H1 (cell line): ENCODE measurements at regions not wholly inside any gene's neighbourhood (a gene's known extent, or its start where the extent isn't known, plus 50 kb on each side); places are given as distances from the start of the nearest gene placed in this dataset.
"Not testable (repeated sequence)": the region's sequence is repeated elsewhere in the genome, so short reads cannot be mapped to it uniquely, and the experiment has no call there.

ENCODE experiments used
- CTCF ChIA-PET: fragments of 300-600 bp; sonication (Branson Sonifier 250); formaldehyde crosslinking; loops from one replicate; lab custom pipeline; 2021; ENCODE audit not compliant: partially characterized antibody; lab: Charles Lee
- POLR2A ChIA-PET: fragments of 300-600 bp; sonication (Branson Sonifier 250); formaldehyde crosslinking; loops from one replicate; lab custom pipeline; 2021; ENCODE audit warnings: inconsistent platforms; ENCODE audit not compliant: partially characterized antibody; lab: Charles Lee
- DNase-seq, 2 experiments: peaks; one replicate each; pipeline versions ENCODE4 v3.0.0 to v3.0.0-alpha.2; 2010 to 2022; ENCODE audit warnings: low spot score in 2 of 2, low read depth in 1 of 2, mixed read lengths in 1 of 2
- FAIRE-seq: peaks from 2 replicates; lab custom pipeline; 2011; peaks lifted over from hg19 to GRCh38; lab: Jason Lieb, UNC
- H2AFZ ChIP-seq: 2 replicates; pipeline ENCODE4 v1.8.1; 2012; ENCODE audit warnings: low read length, inconsistent platforms
- H2AK5ac ChIP-seq: 2 replicates; pipeline ENCODE4 v1.6.1; 2013; ENCODE audit warnings: low read depth, low read length
- H2BK120ac ChIP-seq: replicated peaks from 2 replicates; pipeline ENCODE3; 2013; ENCODE audit warnings: low read depth, low read length, inconsistent platforms
- H2BK12ac ChIP-seq: 2 replicates; pipeline ENCODE4 v1.6.1; 2013; ENCODE audit warnings: low read depth, low read length
- H2BK15ac ChIP-seq: 2 replicates; pipeline ENCODE4 v1.6.1; 2013; ENCODE audit warnings: low read length
- H2BK20ac ChIP-seq: 2 replicates; pipeline ENCODE4 v1.6.1; 2013; ENCODE audit warnings: low read length
- H2BK5ac ChIP-seq: 2 replicates; pipeline ENCODE4 v1.6.1; 2013; ENCODE audit warnings: low read depth, low read length
- H3K14ac ChIP-seq: 2 replicates; pipeline ENCODE4 v1.6.1; 2013; ENCODE audit warnings: inconsistent platforms; ENCODE audit not compliant: insufficient read length
- H3K18ac ChIP-seq: 2 replicates; pipeline ENCODE4 v1.6.1; 2013; ENCODE audit warnings: low read length; ENCODE audit errors: extremely low read depth
- H3K23ac ChIP-seq: 2 replicates; pipeline ENCODE4 v1.6.1; 2013; ENCODE audit warnings: inconsistent platforms; ENCODE audit not compliant: insufficient read length
- H3K23me2 ChIP-seq: 2 replicates; pipeline ENCODE4 v1.6.1; 2013; ENCODE audit warnings: low read depth, low read length
- H3K27ac ChIP-seq: 2 replicates; pipeline ENCODE4 v1.6.1; 2011; ENCODE audit warnings: low read depth, low read length, inconsistent platforms
- H3K27me3 ChIP-seq, 4 experiments: replicated peaks in 1 of 4; 1 replicate in 1 of 4; 2 replicates in 3 of 4; pipeline versions ENCODE4 v1.6.1 to v1.8.1; 2011 to 2013; ENCODE audit warnings: low read length in 3 of 4, mild to moderate bottlenecking in 3 of 4, inconsistent platforms in 2 of 4, mixed read lengths in 2 of 4, moderate library complexity in 1 of 4; ENCODE audit not compliant: control insufficient read depth in 3 of 4, insufficient read depth in 3 of 4; ENCODE audit errors: extremely low read depth in 1 of 4
- H3K36me3 ChIP-seq, 4 experiments: 2 replicates each; pipeline versions ENCODE4 v1.6.1 to v1.8.1; 2011 to 2013; ENCODE audit warnings: mild to moderate bottlenecking in 4 of 4, low read length in 3 of 4, moderate library complexity in 2 of 4, control low read depth in 1 of 4, inconsistent platforms in 1 of 4; ENCODE audit not compliant: insufficient read depth in 4 of 4, control insufficient read depth in 2 of 4
- H3K4ac ChIP-seq: replicated peaks from 2 replicates; pipeline ENCODE3; 2013; ENCODE audit warnings: low read length, low read depth, mixed read lengths, inconsistent platforms; ENCODE audit not compliant: insufficient read length
- H3K4me1 ChIP-seq, 4 experiments: replicated peaks in 1 of 4; 1 replicate in 1 of 4; 2 replicates in 3 of 4; pipeline versions ENCODE4 v1.6.1 to v1.8.1; 2011 to 2013; ENCODE audit warnings: low read length in 3 of 4, inconsistent platforms in 2 of 4, mixed read lengths in 1 of 4; ENCODE audit not compliant: insufficient read depth in 4 of 4, control insufficient read depth in 3 of 4
- H3K4me2 ChIP-seq, 2 experiments: 2 replicates each; pipeline versions ENCODE4 v1.6.1 to v1.8.1; 2011 to 2013; ENCODE audit warnings: low read depth in 2 of 2, low read length in 2 of 2, control low read depth in 1 of 2, inconsistent platforms in 1 of 2, mild to moderate bottlenecking in 1 of 2; ENCODE audit not compliant: insufficient read depth in 1 of 2
- H3K4me3 ChIP-seq, 4 experiments: fragments of 200-600, 300-600 bp in 1 of 4; sonication (generic), shearing (Covaris generic), sonication (Bioruptor Twin) in 1 of 4; 2 replicates each; pipeline versions ENCODE4 v1.5.1 to v1.8.1; 2011 to 2016; ENCODE audit warnings: low read length in 4 of 4, low read depth in 3 of 4, control low read depth in 2 of 4, inconsistent platforms in 2 of 4, mild to moderate bottlenecking in 2 of 4, mixed read lengths in 1 of 4, moderate library complexity in 1 of 4; ENCODE audit not compliant: insufficient read depth in 2 of 4; ENCODE audit errors: extremely low read depth in 1 of 4
- H3K56ac ChIP-seq: replicated peaks from 2 replicates; pipeline ENCODE3; 2013; ENCODE audit warnings: low read depth, mild to moderate bottlenecking, mixed read lengths, low read length, inconsistent platforms; ENCODE audit not compliant: insufficient read length
- H3K79me1 ChIP-seq: 2 replicates; pipeline ENCODE4 v1.6.1; 2013; ENCODE audit warnings: low read depth, low read length, control low read depth
- H3K79me2 ChIP-seq, 2 experiments: 2 replicates each; pipeline versions ENCODE4 v1.6.1 to v1.8.1; 2012 to 2013; ENCODE audit warnings: low read length in 2 of 2, mild to moderate bottlenecking in 2 of 2, inconsistent platforms in 1 of 2; ENCODE audit not compliant: insufficient read depth in 2 of 2, control insufficient read depth in 1 of 2
- H3K9ac ChIP-seq, 4 experiments: replicated peaks in 1 of 4; 1 replicate in 1 of 4; 2 replicates in 3 of 4; pipeline versions ENCODE4 v1.6.1 to v1.8.1; 2011 to 2013; ENCODE audit warnings: low read depth in 3 of 4, low read length in 3 of 4, control low read depth in 2 of 4, mild to moderate bottlenecking in 2 of 4, moderate library complexity in 2 of 4, inconsistent platforms in 1 of 4; ENCODE audit errors: extremely low read depth in 1 of 4
- H3K9me3 ChIP-seq, 2 experiments: 2 replicates each; pipeline versions ENCODE4 v1.6.1 to v1.8.1; 2012 to 2013; ENCODE audit warnings: mild to moderate bottlenecking in 2 of 2, moderate library complexity in 2 of 2, control low read depth in 1 of 2, inconsistent platforms in 1 of 2, low read depth in 1 of 2, low read length in 1 of 2, mixed read lengths in 1 of 2; ENCODE audit not compliant: insufficient read depth in 2 of 2
- H4K20me1 ChIP-seq, 2 experiments: replicated peaks in 1 of 2; 2 replicates each; pipeline versions ENCODE3 to v1.8.1; 2011 to 2013; ENCODE audit warnings: inconsistent platforms in 2 of 2, low read length in 2 of 2, mild to moderate bottlenecking in 1 of 2; ENCODE audit not compliant: insufficient read depth in 2 of 2, control insufficient read depth in 1 of 2
- H4K5ac ChIP-seq: 2 replicates; pipeline ENCODE4 v1.6.1; 2013; ENCODE audit warnings: low read length, low read depth, mixed read lengths, inconsistent platforms; ENCODE audit not compliant: insufficient read length
- H4K8ac ChIP-seq: 2 replicates; pipeline ENCODE4 v1.8.0; 2013; ENCODE audit warnings: mild to moderate bottlenecking, moderate library complexity, low read length, inconsistent platforms; ENCODE audit not compliant: insufficient read depth; ENCODE audit errors: extremely low read depth
- H4K91ac ChIP-seq: replicated peaks from 2 replicates; pipeline ENCODE3; 2013; ENCODE audit warnings: low read length, mixed read lengths, inconsistent platforms; ENCODE audit not compliant: insufficient read length
- WGBS, 2 experiments: shearing (Covaris generic) in 1 of 2; methylation state at CpG; one replicate each; pipeline versions ENCODE4 v1.1.6 to v1.1.7; 2013 to 2015; ENCODE audit warnings: low lambda C conversion rate in 2 of 2, mixed read lengths in 2 of 2, inconsistent platforms in 1 of 2, low coverage in 1 of 2, missing lambda C conversion rate in 1 of 2; ENCODE audit not compliant: insufficient replicate concordance in 2 of 2, insufficient coverage in 1 of 2, insufficient read length in 1 of 2; ENCODE audit errors: extremely low coverage in 1 of 2, missing lambda C conversion rate in 1 of 2; 5-methylcytosine and 5-hydroxymethylcytosine counted together

- 93% methylated on average over 10 of the region's 10 CpGs; no CpG with 5 or more reads in 1 of the 2 experiments for WGBS, 2 experiments
- not testable (repeated sequence) for H4K5ac ChIP-seq, DNase-seq
Observed at GRCh38 chr4:72636866-72637265, 67.8 kb upstream of the ADAMTS3 start.

DNA sequence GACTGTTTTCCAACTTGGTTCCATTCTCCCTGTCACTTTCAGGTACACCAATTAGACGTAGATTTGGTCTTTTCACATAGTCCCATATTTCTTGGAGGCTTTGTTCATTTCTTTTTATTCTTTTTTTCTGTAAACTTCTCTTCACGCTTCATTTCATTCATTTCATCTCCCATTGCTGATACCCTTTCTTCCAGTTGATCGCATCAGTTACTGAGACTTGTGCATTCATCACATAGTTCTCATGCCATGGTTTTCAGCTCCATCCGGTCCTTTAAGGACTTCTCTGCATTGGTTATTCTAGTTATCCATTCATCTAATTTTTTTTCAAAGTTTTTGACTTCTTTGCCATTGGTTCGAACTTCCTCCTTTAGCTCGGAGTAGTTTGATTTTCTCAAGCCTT, 66.9 kb upstream of the ADAMTS3 start:
- not testable (repeated sequence) for FAIRE-seq

More at GRCh38 chr4:72636866-72637265, 67.8 kb upstream of the ADAMTS3 start:
- CTCF ChIA-PET, POLR2A ChIA-PET, H2BK15ac ChIP-seq, H2BK20ac ChIP-seq, H4K20me1 ChIP-seq, H2AK5ac ChIP-seq, H4K8ac ChIP-seq, H3K18ac ChIP-seq, H3K4me3 ChIP-seq, H2BK120ac ChIP-seq, H3K23me2 ChIP-seq, H3K4me1 ChIP-seq, H3K56ac ChIP-seq, FAIRE-seq, H2AFZ ChIP-seq, H3K23ac ChIP-seq, H3K4me2 ChIP-seq, H3K79me1 ChIP-seq, H3K14ac ChIP-seq, H2BK12ac ChIP-seq, H3K27me3 ChIP-seq, H3K36me3 ChIP-seq, H3K4ac ChIP-seq, H4K91ac ChIP-seq, H3K79me2 ChIP-seq, H3K27ac ChIP-seq, H2BK5ac ChIP-seq, H3K9ac ChIP-seq: not testable (repeated sequence)
- H3K9me3 ChIP-seq: peaks cover 13 to 21% of the 10 kb centered on the region in 2 experiments

More for the DNA sequence above, 66.9 kb upstream of the ADAMTS3 start:
- WGBS, 2 experiments: 94% methylated on average over 6 of the region's 6 CpGs; no CpG with 5 or more reads in 1 of the 2 experiments
- H3K27ac ChIP-seq, POLR2A ChIA-PET, H3K36me3 ChIP-seq, H3K79me1 ChIP-seq, H3K14ac ChIP-seq, H3K23ac ChIP-seq, H3K4me3 ChIP-seq, H2AK5ac ChIP-seq, H3K4me2 ChIP-seq, H4K8ac ChIP-seq, H2BK20ac ChIP-seq, H3K79me2 ChIP-seq, H2AFZ ChIP-seq, H2BK120ac ChIP-seq, H3K56ac ChIP-seq, H4K91ac ChIP-seq, H3K27me3 ChIP-seq, H2BK15ac ChIP-seq, H3K23me2 ChIP-seq, H2BK12ac ChIP-seq, H4K20me1 ChIP-seq, H2BK5ac ChIP-seq, DNase-seq, H4K5ac ChIP-seq, H3K18ac ChIP-seq, H3K4me1 ChIP-seq, CTCF ChIA-PET, H3K4ac ChIP-seq, H3K9ac ChIP-seq: not testable (repeated sequence)
- peaks cover 16 to 27% of the 10 kb centered on the region in 2 experiments for H3K9me3 ChIP-seq
